Mucosa of rectum (tissue), 2 donors: ENCODE measurements at regions not wholly inside any gene's neighbourhood (a gene's known extent, or its start where the extent isn't known, plus 50 kb on each side); places are given as distances from the start of the nearest gene placed in this dataset.
"Not testable (repeated sequence)": the region's sequence is repeated elsewhere in the genome, so short reads cannot be mapped to it uniquely, and the experiment has no call there.

Experiments
- H3K27ac ChIP-seq, 2 donors: one replicate each; pipeline ENCODE4 v1.7.0; 2013; ENCODE audit warnings: inconsistent platforms in 2 of 2, low read depth in 2 of 2, low read length in 2 of 2
- H3K27me3 ChIP-seq, 2 donors: one replicate each; pipeline ENCODE4 v1.7.0; 2013; ENCODE audit warnings: low read length in 2 of 2; ENCODE audit not compliant: control insufficient read depth in 2 of 2, insufficient read depth in 2 of 2
- H3K36me3 ChIP-seq, 2 donors: one replicate each; pipeline ENCODE4 v1.7.0; 2013; ENCODE audit warnings: low read length in 2 of 2; ENCODE audit not compliant: control insufficient read depth in 2 of 2, insufficient read depth in 2 of 2
- H3K4me1 ChIP-seq, 2 donors: one replicate each; pipeline ENCODE4 v1.7.0; 2013; ENCODE audit warnings: low read length in 2 of 2, mild to moderate bottlenecking in 1 of 2; ENCODE audit not compliant: control insufficient read depth in 2 of 2, insufficient read depth in 2 of 2
- H3K4me3 ChIP-seq, 2 donors: one replicate each; pipeline ENCODE4 v1.7.0; 2013; ENCODE audit warnings: low read length in 2 of 2
- H3K9ac ChIP-seq, 2 donors: one replicate each; pipeline ENCODE4 v1.7.0; 2013; ENCODE audit warnings: low read length in 2 of 2, low read depth in 1 of 2, mild to moderate bottlenecking in 1 of 2
- H3K9me3 ChIP-seq, 2 donors: one replicate each; pipeline ENCODE4 v1.7.0; 2013; ENCODE audit warnings: low read length in 2 of 2; ENCODE audit not compliant: control insufficient read depth in 2 of 2
- donor health status: healthy.
- donor health status: Normal muscosa, but diverticular disease.

- Histone ChIP-seq H3K4me3 (no peak overlapping the region), H3K27ac (no peak overlapping the region)
Measured at GRCh38 chr9:31520301-31521085, 864.0 kb upstream of the ACO1 start.

GRCh38 chr9:31535651-31536050, 848.8 kb upstream of the ACO1 start:
- Histone ChIP-seq H3K27me3 (no peaks in the 10 kb centered on the region), H3K36me3 (no peaks in the 10 kb centered on the region), H3K4me1 (no peaks in the 10 kb centered on the region), H3K9me3 (no peaks in the 10 kb centered on the region), H3K9ac (no peak overlapping the region), H3K4me3 (no peak overlapping the region), H3K27ac (no peak overlapping the region)

More at GRCh38 chr9:31520301-31521085, 864.0 kb upstream of the ACO1 start:
- no peaks in the 10 kb centered on the region for H3K9me3 ChIP-seq
- no peaks in the 10 kb centered on the region for H3K4me1 ChIP-seq
- no peaks in the 10 kb centered on the region for H3K36me3 ChIP-seq
- H3K9ac ChIP-seq: no peak overlapping the region
- H3K27me3 ChIP-seq: no peaks in the 10 kb centered on the region

- Histone ChIP-seq H3K27me3 (no peaks in the 10 kb centered on the region), H3K9ac (no peak overlapping the region), H3K9me3 (no peaks in the 10 kb centered on the region), H3K36me3 (no peaks in the 10 kb centered on the region), H3K4me3 (no peak overlapping the region), H3K27ac (no peak overlapping the region), H3K4me1 (no peaks in the 10 kb centered on the region)
Measured at GRCh38 chr9:31536471-31536870, 848.0 kb upstream of the ACO1 start.

- Histone ChIP-seq H3K27me3 (no peaks in the 10 kb centered on the region), H3K4me1 (no peaks in the 10 kb centered on the region), H3K4me3 (no peak overlapping the region), H3K9me3 (no peaks in the 10 kb centered on the region), H3K9ac (no peak overlapping the region), H3K36me3 (no peaks in the 10 kb centered on the region), H3K27ac (no peak overlapping the region)
Measured at GRCh38 chr9:31541721-31542281, 842.6 kb upstream of the ACO1 start.

- Histone ChIP-seq H3K27ac (no peak overlapping the region), H3K9me3 (no peaks in the 10 kb centered on the region), H3K27me3 (no peaks in the 10 kb centered on the region), H3K36me3 (no peaks in the 10 kb centered on the region), H3K4me3 (no peak overlapping the region), H3K9ac (no peak overlapping the region), H3K4me1 (no peaks in the 10 kb centered on the region)
Measured at GRCh38 chr9:31542384-31543055, 841.9 kb upstream of the ACO1 start.

GRCh38 chr9:31554941-31555340, 829.5 kb upstream of the ACO1 start:
- peaks cover 0 to 8% of the 10 kb centered on the region in 2 donors for H3K4me1 ChIP-seq
- no peak overlapping the region for H3K4me3 ChIP-seq
- no peaks in the 10 kb centered on the region for H3K36me3 ChIP-seq
- H3K27me3 ChIP-seq: no peaks in the 10 kb centered on the region
- no peaks in the 10 kb centered on the region for H3K9me3 ChIP-seq
- no peak overlapping the region for H3K9ac ChIP-seq
- H3K27ac ChIP-seq: no peak overlapping the region

GRCh38 chr9:31556667-31557463, 827.6 kb upstream of the ACO1 start:
- H3K27me3 ChIP-seq: no peaks in the 10 kb centered on the region
- no peak overlapping the region for H3K9ac ChIP-seq
- H3K4me1 ChIP-seq: peaks cover 0 to 8% of the 10 kb centered on the region in 2 donors
- H3K36me3 ChIP-seq: no peaks in the 10 kb centered on the region
- no peak overlapping the region for H3K27ac ChIP-seq
- H3K9me3 ChIP-seq: no peaks in the 10 kb centered on the region
- peak overlapping the region in 1 of 2 donors; percentile 31 for H3K4me3 ChIP-seq

- not testable (repeated sequence) for H3K27me3 ChIP-seq, H3K9me3 ChIP-seq, H3K4me1 ChIP-seq, H3K9ac ChIP-seq, H3K27ac ChIP-seq, H3K4me3 ChIP-seq, H3K36me3 ChIP-seq
Measured at GRCh38 chr9:31572190-31572589, 812.3 kb upstream of the ACO1 start.

- Histone ChIP-seq H3K4me3 (no peak overlapping the region), H3K36me3 (no peaks in the 10 kb centered on the region), H3K9me3 (no peaks in the 10 kb centered on the region), H3K4me1 (no peaks in the 10 kb centered on the region), H3K27ac (no peak overlapping the region), H3K27me3 (no peaks in the 10 kb centered on the region), H3K9ac (no peak overlapping the region)
Measured at GRCh38 chr9:31573561-31573960, 810.9 kb upstream of the ACO1 start.
